SK-N-MC (cell line): ENCODE measurements at regions not wholly inside any gene's neighbourhood (a gene's known extent, or its start where the extent isn't known, plus 50 kb on each side); places are given as distances from the start of the nearest gene placed in this dataset.

ENCODE experiments used
- DNase-seq: peaks from one replicate; pipeline ENCODE4 v3.0.0-alpha.2; 2011; ENCODE audit warnings: low read depth, low spot score
- H3K27ac ChIP-seq: fragments of 200-600 bp; sonication (generic); 2 replicates; pipeline ENCODE4 v1.5.1; 2016; ENCODE audit warnings: mixed run types
- H3K36me3 ChIP-seq: fragments of 200-600 bp; sonication (generic); 2 replicates; pipeline ENCODE4 v1.6.1; 2017; ENCODE audit warnings: antibody characterized with exemption, low read length, mixed read lengths; ENCODE audit not compliant: insufficient read depth
- H3K4me3 ChIP-seq: fragments of 200-600 bp; sonication (generic); 2 replicates; pipeline ENCODE4 v1.5.1; 2016
- H3K9ac ChIP-seq: fragments of 200-600 bp; sonication (generic); 2 replicates; pipeline ENCODE4 v1.8.0; 2017; ENCODE audit warnings: mixed run types, mixed read lengths; ENCODE audit not compliant: insufficient read length
- H3K9me3 ChIP-seq: fragments of 200-600 bp; sonication (generic); 2 replicates; pipeline ENCODE4 v1.6.1; 2017; ENCODE audit warnings: low read depth, mild to moderate bottlenecking, antibody characterized with exemption, low read length, moderate library complexity, mixed read lengths
- EZH2 ChIP-seq: fragments of 200-600 bp; sonication (generic); IDR thresholded peaks from one replicate; pipeline ENCODE4 v1.6.1; 2017; ENCODE audit warnings: antibody characterized with exemption
- FOXP2 ChIP-seq: optimal IDR thresholded peaks from 2 replicates; pipeline ENCODE3; 2011; ENCODE audit warnings: mild to moderate bottlenecking, moderate library complexity; ENCODE audit not compliant: insufficient read depth; ENCODE audit errors: extremely low read length, control extremely low read depth
- POLR2AphosphoS5 ChIP-seq: IDR thresholded peaks from 2 replicates; pipeline ENCODE4 v1.6.1; 2012; ENCODE audit warnings: mild to moderate bottlenecking, low read depth, low read length, borderline replicate concordance

- Histone ChIP-seq H3K9me3 (no peaks in the 10 kb centered on the region), H3K4me3 (no peak overlapping the region), H3K36me3 (no peaks in the 10 kb centered on the region)
These were observed 59.6 kb upstream of the PRDX6 start for GRCh38 chr1:173417563-173417962.

GRCh38 chr1:173418107-173418985 lies 58.8 kb upstream of the PRDX6 start:
- Histone ChIP-seq H3K27ac (no peak overlapping the region), H3K4me3 (no peak overlapping the region)

More at GRCh38 chr1:173417563-173417962, 59.6 kb upstream of the PRDX6 start:
- H3K9ac ChIP-seq = no peak overlapping the region
- DNase-seq = no peak
- TF ChIP-seq POLR2AphosphoS5 (no peak), EZH2 (no peak), FOXP2 (no peak)
- no peak overlapping the region for H3K27ac ChIP-seq

GRCh38 chr1:173420330-173420806 lies 56.8 kb upstream of the PRDX6 start:
- Histone ChIP-seq H3K9ac (peak overlapping the region; percentile 45), H3K4me3 (peak overlapping the region; percentile 49; the same call in 1 of the 2 replicates), H3K36me3 (no peaks in the 10 kb centered on the region), H3K9me3 (no peaks in the 10 kb centered on the region), H3K27ac (no peak overlapping the region)
- DNase-seq = no peak
- no peak for TF ChIP-seq FOXP2
- TF ChIP-seq EZH2 = no peak
- no peak for TF ChIP-seq POLR2AphosphoS5

More at GRCh38 chr1:173418107-173418985, 58.8 kb upstream of the PRDX6 start:
- no peaks in the 10 kb centered on the region for H3K9me3 ChIP-seq
- TF ChIP-seq FOXP2 (no peak), EZH2 (no peak), POLR2AphosphoS5 (no peak)
- H3K36me3 ChIP-seq = no peaks in the 10 kb centered on the region
- no peak for DNase-seq
- no peak overlapping the region for H3K9ac ChIP-seq

- Histone ChIP-seq H3K36me3 (no peaks in the 10 kb centered on the region), H3K9ac (no peak overlapping the region)
- no peak for TF ChIP-seq FOXP2
- no peak for TF ChIP-seq EZH2
- TF ChIP-seq POLR2AphosphoS5 = no peak
These were observed 55.8 kb upstream of the PRDX6 start for GRCh38 chr1:173421286-173421685.

GRCh38 chr1:173421789-173422188 lies 55.3 kb upstream of the PRDX6 start:
- TF ChIP-seq POLR2AphosphoS5 (no peak), EZH2 (no peak), FOXP2 (no peak)
- DNase-seq = no peak

More at GRCh38 chr1:173421286-173421685, 55.8 kb upstream of the PRDX6 start:
- DNase-seq = no peak
- Histone ChIP-seq H3K9me3 (no peaks in the 10 kb centered on the region), H3K27ac (no peak overlapping the region), H3K4me3 (no peak overlapping the region)

GRCh38 chr1:173422456-173422976 lies 54.6 kb upstream of the PRDX6 start:
- TF ChIP-seq EZH2 = no peak
- no peak for TF ChIP-seq POLR2AphosphoS5
- no peak for TF ChIP-seq FOXP2
- no peaks in the 10 kb centered on the region for H3K9me3 ChIP-seq
- no peak overlapping the region for H3K9ac ChIP-seq
- H3K4me3 ChIP-seq = no peak overlapping the region
- no peak overlapping the region for H3K27ac ChIP-seq
- H3K36me3 ChIP-seq = no peaks in the 10 kb centered on the region
- no peak for DNase-seq

More at GRCh38 chr1:173421789-173422188, 55.3 kb upstream of the PRDX6 start:
- no peaks in the 10 kb centered on the region for H3K36me3 ChIP-seq
- H3K4me3 ChIP-seq = no peak overlapping the region
- no peak overlapping the region for H3K27ac ChIP-seq
- no peaks in the 10 kb centered on the region for H3K9me3 ChIP-seq
- no peak overlapping the region for H3K9ac ChIP-seq

- H3K9me3 ChIP-seq = no peaks in the 10 kb centered on the region
- no peak for DNase-seq
- no peak overlapping the region for H3K4me3 ChIP-seq
- H3K27ac ChIP-seq = no peak overlapping the region
- no peak overlapping the region for H3K9ac ChIP-seq
- no peaks in the 10 kb centered on the region for H3K36me3 ChIP-seq
- TF ChIP-seq EZH2 (no peak), POLR2AphosphoS5 (no peak), FOXP2 (no peak)
These were observed 53.8 kb upstream of the PRDX6 start for GRCh38 chr1:173423291-173423690.

- no peaks in the 10 kb centered on the region for H3K36me3 ChIP-seq
- no peaks in the 10 kb centered on the region for H3K9me3 ChIP-seq
- DNase-seq = no peak
- H3K9ac ChIP-seq = no peak overlapping the region
- no peak overlapping the region for H3K27ac ChIP-seq
- no peak for TF ChIP-seq EZH2
- no peak for TF ChIP-seq POLR2AphosphoS5
- TF ChIP-seq FOXP2 = no peak
- H3K4me3 ChIP-seq = no peak overlapping the region
These were observed 53.0 kb upstream of the PRDX6 start for GRCh38 chr1:173424143-173424542.
